Left lung (tissue), 4 donors: ENCODE measurements at regions not wholly inside any gene's neighbourhood (a gene's known extent, or its start where the extent isn't known, plus 50 kb on each side); places are given as distances from the start of the nearest gene placed in this dataset.

Source experiments
- ATAC-seq: fragments of 200-7000 bp; cut with Tn5 transposase; one replicate; pipeline ENCODE4 v1.9.1; 2020; ENCODE audit warnings: moderate library complexity
- DNase-seq, 4 donors: peaks; one replicate each; pipeline ENCODE4 v3.0.0-alpha.2; 2013 to 2020
- H3K27ac ChIP-seq, 2 donors: fragments of 200-600 bp; sonication (generic) in 1 of 2; one replicate each; pipeline versions ENCODE4 v1.5.0 to v1.8.0; 2020 to 2021
- H3K27me3 ChIP-seq, 2 donors: fragments of 200-600 bp; sonication (generic) in 1 of 2; one replicate each; pipeline versions ENCODE4 v1.5.0 to v1.8.0; 2020 to 2021
- H3K36me3 ChIP-seq, 2 donors: fragments of 200-600 bp; sonication (generic) in 1 of 2; one replicate each; pipeline versions ENCODE4 v1.5.0 to v1.8.0; 2020 to 2021
- H3K4me1 ChIP-seq, 2 donors: fragments of 200-600 bp; one replicate each; pipeline ENCODE4 v1.8.0; 2021
- H3K4me3 ChIP-seq, 2 donors: fragments of 200-600 bp; sonication (generic) in 1 of 2; one replicate each; pipeline versions ENCODE4 v1.5.0 to v1.8.0; 2020 to 2021; ENCODE audit warnings: mild to moderate bottlenecking in 1 of 2
- H3K9me3 ChIP-seq, 2 donors: fragments of 200-600 bp; sonication (generic) in 1 of 2; one replicate each; pipeline versions ENCODE4 v1.5.0 to v1.8.0; 2020 to 2021
- CTCF ChIP-seq, 2 donors: fragments of 200-600 bp; sonication (generic) in 1 of 2; IDR thresholded peaks; one replicate each; pipeline versions ENCODE4 v1.5.0 to v1.8.0; 2021; ENCODE audit warnings: antibody characterized with exemption in 2 of 2
- intact Hi-C, 2 donors: fragments of 100-400 bp; cut with DNase I; formaldehyde crosslinking; loops; one replicate each; pipeline versions ENCODE4 v1.11.2 to v1.14.2; 2022
- donor health status: DM: no; HTN: yes; CAD: no.
- donor health status: DM: no; HTN: no; CAD: no.

DNA sequence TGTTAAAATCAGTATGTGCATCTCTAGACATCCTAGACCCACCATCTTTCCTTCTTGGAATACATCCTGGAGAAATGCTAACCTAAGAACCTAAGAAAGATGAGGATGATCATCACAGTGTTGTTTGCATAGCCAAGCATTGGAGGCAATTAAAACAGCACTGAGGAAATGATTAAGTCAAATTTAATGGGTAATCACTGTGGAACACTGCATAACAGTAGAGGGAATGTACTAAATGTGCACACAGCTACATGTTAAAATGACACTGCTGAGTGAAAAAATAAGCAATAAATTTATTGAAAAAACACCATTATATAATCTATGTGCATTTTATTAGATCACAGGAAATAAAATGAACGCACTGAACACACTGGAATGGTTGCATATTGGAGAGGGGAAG, 987.1 kb upstream of the SEL1L start:
- DNase-seq: no peak
- no peak overlapping the region for H3K4me3 ChIP-seq
- intact Hi-C loops: no loop called here
- ATAC-seq: no peak
- H3K27me3 ChIP-seq: no peaks in the 10 kb centered on the region
- no peaks in the 10 kb centered on the region for H3K4me1 ChIP-seq
- H3K36me3 ChIP-seq: no peaks in the 10 kb centered on the region
- TF ChIP-seq CTCF (IDR thresholded peaks at IDR 0.05): no peak
- H3K27ac ChIP-seq: no peak overlapping the region
- peaks cover 0 to 15% of the 10 kb centered on the region in 2 donors for H3K9me3 ChIP-seq

DNA sequence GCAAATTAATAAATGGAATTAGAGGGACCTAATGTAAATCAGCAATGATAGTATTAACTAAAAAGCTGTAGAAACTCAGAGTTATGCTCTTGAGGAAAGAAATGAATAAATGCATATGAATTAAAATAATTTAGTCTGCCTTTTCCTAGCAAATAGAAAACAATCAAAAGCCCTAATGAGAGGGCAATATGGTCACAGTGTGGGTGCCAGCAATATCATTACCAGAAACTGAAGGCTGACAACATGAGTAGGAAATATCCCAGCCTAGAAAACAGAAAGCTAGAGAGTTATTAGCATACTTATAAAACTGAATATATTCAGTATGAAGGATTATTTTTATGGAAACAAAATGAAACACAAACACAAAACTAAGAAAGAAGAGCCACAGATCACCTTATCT, 987.5 kb upstream of the SEL1L start:
- Histone ChIP-seq H3K36me3 (no peaks in the 10 kb centered on the region), H3K4me3 (no peak overlapping the region), H3K4me1 (no peaks in the 10 kb centered on the region), H3K27ac (no peak overlapping the region), H3K27me3 (no peaks in the 10 kb centered on the region), H3K9me3 (peaks cover 0 to 15% of the 10 kb centered on the region in 2 donors)
- TF ChIP-seq CTCF (IDR thresholded peaks at IDR 0.05): no peak
- intact Hi-C loops: no loop called here
- DNase-seq (no peak), ATAC-seq (no peak)

- Histone ChIP-seq H3K36me3 (no peaks in the 10 kb centered on the region), H3K4me1 (no peaks in the 10 kb centered on the region), H3K9me3 (no peaks in the 10 kb centered on the region), H3K27me3 (no peaks in the 10 kb centered on the region), H3K27ac (no peak overlapping the region), H3K4me3 (no peak overlapping the region)
- intact Hi-C loops: no loop called here
- ATAC-seq (no peak), DNase-seq (no peak)
- no peak for TF ChIP-seq CTCF (IDR thresholded peaks at IDR 0.05)
Measured at GRCh38 chr14:82528016-82528415, 994.4 kb upstream of the SEL1L start.

DNA sequence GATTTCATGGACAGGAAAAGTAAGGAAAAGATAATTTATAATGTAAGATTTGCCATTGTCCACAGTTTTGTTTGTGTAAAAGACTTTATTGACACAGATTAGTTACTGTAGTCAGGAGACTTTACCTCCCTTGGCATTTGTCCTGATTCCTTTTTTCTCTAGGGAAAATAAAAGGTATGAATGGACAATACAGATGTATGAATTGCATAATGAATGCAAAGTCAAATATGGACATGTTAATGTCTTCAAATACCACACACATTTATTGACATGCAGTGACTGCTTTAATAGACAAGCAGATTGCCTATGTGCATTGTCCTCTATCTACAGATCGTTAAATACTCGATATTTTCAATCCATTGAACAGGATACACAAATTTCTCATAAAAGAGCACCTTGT, 999.7 kb upstream of the SEL1L start:
- Histone ChIP-seq H3K4me1 (no peaks in the 10 kb centered on the region), H3K36me3 (no peaks in the 10 kb centered on the region), H3K4me3 (no peak overlapping the region), H3K9me3 (no peaks in the 10 kb centered on the region), H3K27me3 (no peaks in the 10 kb centered on the region), H3K27ac (no peak overlapping the region)
- TF ChIP-seq CTCF (IDR thresholded peaks at IDR 0.05): no peak
- intact Hi-C loops: no loop called here
- ATAC-seq (no peak), DNase-seq (no peak)

- no peak for TF ChIP-seq CTCF (IDR thresholded peaks at IDR 0.05)
- DNase-seq (no peak), ATAC-seq (no peak)
- Histone ChIP-seq H3K27ac (no peak overlapping the region), H3K36me3 (no peaks in the 10 kb centered on the region), H3K9me3 (peaks cover 0 to 4% of the 10 kb centered on the region in 2 donors), H3K27me3 (no peaks in the 10 kb centered on the region), H3K4me3 (no peak overlapping the region), H3K4me1 (no peaks in the 10 kb centered on the region)
- intact Hi-C loops: no loop called here
Measured at GRCh38 chr14:82536566-82536965, 1002.9 kb upstream of the SEL1L start.
